Gastroesophageal sphincter (tissue), 4 donors: ENCODE measurements at regions not wholly inside any gene's neighbourhood (a gene's known extent, or its start where the extent isn't known, plus 50 kb on each side); places are given as distances from the start of the nearest gene placed in this dataset.

ENCODE experiments used
- ATAC-seq: fragments of 150-250 bp; one replicate; pipeline ENCODE4 v1.9.1; 2016; ENCODE audit warnings: mild to moderate bottlenecking, moderate library complexity
- H3K27ac ChIP-seq, 4 donors: fragments of 200-600 bp; sonication (generic) in 3 of 4; 1 replicate in 3 of 4; 2 replicates in 1 of 4; pipeline ENCODE4 v1.5.1; 2016 to 2019
- H3K27me3 ChIP-seq: fragments of 200-600 bp; sonication (generic); one replicate; pipeline ENCODE4 v1.5.1; 2019
- H3K36me3 ChIP-seq, 2 donors: fragments of 200-600 bp; sonication (generic); one replicate each; pipeline ENCODE4 v1.5.1; 2019; ENCODE audit warnings: control low read depth in 1 of 2
- H3K4me1 ChIP-seq, 3 donors: fragments of 200-600 bp; sonication (generic); 1 replicate in 2 of 3; 2 replicates in 1 of 3; pipeline ENCODE4 v1.5.1; 2016 to 2019; ENCODE audit warnings: control low read depth in 2 of 3
- H3K4me3 ChIP-seq, 2 donors: fragments of 200-600 bp; sonication (generic); one replicate each; pipeline ENCODE4 v1.5.1; 2019; ENCODE audit warnings: mild to moderate bottlenecking in 1 of 2, moderate library complexity in 1 of 2
- H3K9me3 ChIP-seq, 3 donors: fragments of 200-600 bp; sonication (generic); one replicate each; pipeline ENCODE4 v1.5.1; 2017 to 2019; ENCODE audit warnings: control low read depth in 2 of 3
- EP300 ChIP-seq: sonication (generic); formaldehyde crosslinking; IDR thresholded peaks from one replicate; pipeline ENCODE4 v1.6.1; 2017; ENCODE audit warnings: antibody characterized with exemption, mild to moderate bottlenecking
- POLR2A ChIP-seq, 2 donors: fragments of 450-650 bp; IDR thresholded peaks; one replicate each; pipeline ENCODE4 v1.6.1; 2017; ENCODE audit warnings: antibody characterized with exemption in 2 of 2, mild to moderate bottlenecking in 2 of 2, moderate library complexity in 1 of 2
- POLR2AphosphoS5 ChIP-seq: sonication (generic); formaldehyde crosslinking; IDR thresholded peaks from one replicate; pipeline ENCODE4 v1.6.1; 2017; ENCODE audit warnings: antibody characterized with exemption
- WGBS, 2 donors: methylation state at CpG; one replicate each; pipeline ENCODE4 v1.1.5; 2018; ENCODE audit warnings: low coverage in 1 of 2; 5-methylcytosine and 5-hydroxymethylcytosine counted together
- TF ChIP-seq, protein P1 (sequence below), 4 experiments: fragments of 200-600 bp in 2 of 4; fragments of 450-650 bp in 2 of 4; sonication (generic) in 1 of 4; IDR thresholded peaks; one replicate each; pipeline ENCODE4 v1.5.1; 2017 to 2019; ENCODE audit warnings: antibody characterized with exemption in 4 of 4, mild to moderate bottlenecking in 2 of 4, moderate library complexity in 2 of 4

DNA sequence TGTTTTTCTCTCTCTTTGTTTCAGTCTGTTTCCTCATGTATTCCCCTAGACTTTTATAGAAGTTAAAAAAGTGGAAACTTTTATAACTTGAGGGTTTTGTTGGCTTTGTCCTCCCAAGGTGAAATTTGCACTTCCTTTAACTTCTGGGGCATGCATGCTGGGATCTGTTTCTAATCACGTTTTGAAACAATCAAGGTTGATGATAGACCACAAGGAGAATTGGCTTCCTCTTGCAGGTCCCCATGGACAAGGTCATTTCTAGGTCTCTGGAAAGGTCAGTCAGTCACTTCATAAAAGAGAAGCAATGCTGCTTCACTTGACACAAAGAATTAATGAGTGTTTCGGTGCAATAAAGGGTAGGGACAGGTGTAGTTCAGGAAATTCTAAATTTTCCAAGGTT is 811.8 kb upstream of the CELF2 start:
- Histone ChIP-seq H3K4me1 (no peaks in the 10 kb centered on the region), H3K27ac (no peak overlapping the region), H3K4me3 (no peak overlapping the region), H3K27me3 (no peaks in the 10 kb centered on the region), H3K9me3 (peaks cover 0 to 23% (median 0%) of the 10 kb centered on the region in 3 donors), H3K36me3 (no peaks in the 10 kb centered on the region)
- no peak for ATAC-seq
- TF ChIP-seq, protein P1, sequence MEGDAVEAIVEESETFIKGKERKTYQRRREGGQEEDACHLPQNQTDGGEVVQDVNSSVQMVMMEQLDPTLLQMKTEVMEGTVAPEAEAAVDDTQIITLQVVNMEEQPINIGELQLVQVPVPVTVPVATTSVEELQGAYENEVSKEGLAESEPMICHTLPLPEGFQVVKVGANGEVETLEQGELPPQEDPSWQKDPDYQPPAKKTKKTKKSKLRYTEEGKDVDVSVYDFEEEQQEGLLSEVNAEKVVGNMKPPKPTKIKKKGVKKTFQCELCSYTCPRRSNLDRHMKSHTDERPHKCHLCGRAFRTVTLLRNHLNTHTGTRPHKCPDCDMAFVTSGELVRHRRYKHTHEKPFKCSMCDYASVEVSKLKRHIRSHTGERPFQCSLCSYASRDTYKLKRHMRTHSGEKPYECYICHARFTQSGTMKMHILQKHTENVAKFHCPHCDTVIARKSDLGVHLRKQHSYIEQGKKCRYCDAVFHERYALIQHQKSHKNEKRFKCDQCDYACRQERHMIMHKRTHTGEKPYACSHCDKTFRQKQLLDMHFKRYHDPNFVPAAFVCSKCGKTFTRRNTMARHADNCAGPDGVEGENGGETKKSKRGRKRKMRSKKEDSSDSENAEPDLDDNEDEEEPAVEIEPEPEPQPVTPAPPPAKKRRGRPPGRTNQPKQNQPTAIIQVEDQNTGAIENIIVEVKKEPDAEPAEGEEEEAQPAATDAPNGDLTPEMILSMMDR (IDR thresholded peaks at IDR 0.05), result no peak
- TF ChIP-seq POLR2AphosphoS5 (no peak), POLR2A (IDR thresholded peaks at IDR 0.05) (no peak), EP300 (no peak)
- WGBS, 2 donors, result 80 to 89% methylated on average over 2 of the region's 2 CpGs

DNA sequence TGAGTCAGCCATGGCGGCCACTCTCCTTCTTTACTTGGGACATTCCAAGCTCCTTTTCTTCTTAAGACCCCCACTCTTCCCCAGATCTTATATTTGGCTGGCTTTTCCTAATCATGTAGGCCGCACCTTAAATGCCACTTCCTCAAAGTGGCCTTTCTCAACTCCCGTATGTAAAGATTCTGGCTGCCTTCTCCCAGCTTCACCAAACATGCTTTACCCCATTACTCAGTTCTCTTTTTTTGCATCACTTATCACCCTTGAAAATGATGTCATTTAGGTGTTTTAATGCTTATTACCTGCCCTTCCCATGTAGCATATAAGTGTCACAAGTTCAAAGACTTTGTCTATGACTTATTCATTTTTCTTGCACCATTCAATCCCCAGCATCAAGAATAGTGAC is 810.1 kb upstream of the CELF2 start:
- no peak for TF ChIP-seq EP300
- TF ChIP-seq, protein P1 (IDR thresholded peaks at IDR 0.05), result no peak
- no peak for TF ChIP-seq POLR2AphosphoS5
- TF ChIP-seq POLR2A (IDR thresholded peaks at IDR 0.05), result no peak
- no peak overlapping the region for H3K4me3 ChIP-seq
- no peaks in the 10 kb centered on the region for H3K36me3 ChIP-seq
- 89 to 94% methylated on average over 2 of the region's 3 CpGs for WGBS, 2 donors
- no peak overlapping the region for H3K27ac ChIP-seq
- no peak for ATAC-seq
- H3K4me1 ChIP-seq, result no peaks in the 10 kb centered on the region
- H3K9me3 ChIP-seq, result peaks cover 0 to 23% (median 0%) of the 10 kb centered on the region in 3 donors
- no peaks in the 10 kb centered on the region for H3K27me3 ChIP-seq

DNA sequence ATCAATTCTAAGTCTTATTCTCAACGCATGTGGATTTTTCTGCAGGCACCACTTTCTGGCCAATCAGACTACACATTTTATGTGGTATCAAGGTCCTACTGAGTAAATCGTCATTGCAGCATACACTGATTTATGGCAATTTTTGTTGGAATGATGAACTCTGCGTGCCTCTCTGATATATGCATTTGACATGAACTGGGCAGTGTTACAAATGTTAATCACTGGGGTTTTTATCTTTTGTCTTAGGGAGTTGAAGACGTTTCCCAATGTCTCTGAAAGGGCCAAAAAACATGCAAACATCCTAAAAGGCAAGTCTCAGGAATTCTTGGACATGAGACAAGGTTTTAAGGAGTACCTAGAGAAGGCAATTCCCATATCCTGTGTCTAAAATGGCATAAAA is 809.5 kb upstream of the CELF2 start:
- no peak for ATAC-seq
- no peaks in the 10 kb centered on the region for H3K4me1 ChIP-seq
- no peak for TF ChIP-seq EP300
- TF ChIP-seq, protein P1 (IDR thresholded peaks at IDR 0.05), result no peak
- no peak for TF ChIP-seq POLR2AphosphoS5
- no peak for TF ChIP-seq POLR2A (IDR thresholded peaks at IDR 0.05)

DNA sequence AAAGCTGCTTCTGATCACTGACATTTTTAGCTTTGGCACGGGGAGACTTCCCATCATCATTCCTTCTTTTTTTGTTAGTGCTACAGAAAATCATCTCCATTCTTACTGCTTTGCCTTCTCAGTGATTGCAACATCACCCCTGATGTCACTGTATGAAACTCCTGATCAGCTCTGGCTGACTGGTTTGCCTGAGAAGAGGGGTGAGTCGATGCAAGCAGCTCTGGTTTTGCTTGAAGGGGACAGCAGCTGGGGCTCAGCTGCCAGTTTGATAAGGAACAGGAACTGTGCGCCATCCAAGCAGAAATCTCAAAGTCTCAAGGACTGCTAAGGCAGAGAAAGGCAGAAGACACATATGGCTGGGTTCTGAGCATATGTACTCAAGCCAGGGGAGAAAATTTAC is 808.5 kb upstream of the CELF2 start:
- no peak overlapping the region for H3K27ac ChIP-seq
- WGBS, 2 donors, result 0 to 50% methylated on average over 1 to 2 of the region's 3 CpGs
- no peak for TF ChIP-seq POLR2AphosphoS5
- TF ChIP-seq EP300, result no peak
- TF ChIP-seq, protein P1 (IDR thresholded peaks at IDR 0.05), result no peak
- TF ChIP-seq POLR2A (IDR thresholded peaks at IDR 0.05), result no peak
- H3K4me3 ChIP-seq, result no peak overlapping the region
- H3K36me3 ChIP-seq, result no peaks in the 10 kb centered on the region
- H3K4me1 ChIP-seq, result no peaks in the 10 kb centered on the region
- H3K9me3 ChIP-seq, result peaks cover 0 to 16% (median 0%) of the 10 kb centered on the region in 3 donors
- ATAC-seq, result no peak
- no peaks in the 10 kb centered on the region for H3K27me3 ChIP-seq

More for the DNA sequence above, 809.5 kb upstream of the CELF2 start:
- 51 to 57% methylated on average over 3 to 4 of the region's 4 CpGs for WGBS, 2 donors
- no peaks in the 10 kb centered on the region for H3K27me3 ChIP-seq
- no peak overlapping the region for H3K27ac ChIP-seq
- H3K36me3 ChIP-seq, result no peaks in the 10 kb centered on the region
- H3K4me3 ChIP-seq, result no peak overlapping the region
- H3K9me3 ChIP-seq, result peaks cover 0 to 23% (median 0%) of the 10 kb centered on the region in 3 donors

DNA sequence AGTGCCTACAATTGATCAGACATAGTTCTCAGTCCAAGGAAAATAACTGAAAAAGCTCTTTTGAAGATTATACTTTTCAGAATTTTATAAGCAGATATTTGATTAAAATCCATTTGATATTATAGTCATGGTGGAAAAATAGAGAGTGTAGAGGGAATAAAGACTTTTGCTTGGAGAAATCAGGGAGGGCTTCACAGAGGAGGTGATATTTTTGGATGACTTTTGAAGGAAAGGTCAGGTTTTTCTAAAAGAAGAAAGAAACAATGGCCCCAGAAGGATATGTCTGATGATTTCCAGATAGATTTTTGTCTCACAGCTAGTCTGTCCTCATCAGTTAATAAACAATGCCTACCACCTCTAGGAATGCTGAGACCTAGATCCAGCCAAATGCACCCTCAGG is 806.3 kb upstream of the CELF2 start:
- no peaks in the 10 kb centered on the region for H3K4me1 ChIP-seq
- no peak for ATAC-seq
- H3K9me3 ChIP-seq, result no peaks in the 10 kb centered on the region
- no peaks in the 10 kb centered on the region for H3K27me3 ChIP-seq
- H3K27ac ChIP-seq, result no peak overlapping the region
- no peaks in the 10 kb centered on the region for H3K36me3 ChIP-seq
- TF ChIP-seq EP300 (no peak), POLR2A (IDR thresholded peaks at IDR 0.05) (no peak), POLR2AphosphoS5 (no peak)
- TF ChIP-seq, protein P1 (IDR thresholded peaks at IDR 0.05), result no peak
- no peak overlapping the region for H3K4me3 ChIP-seq
